Kidney epithelial cell (primary cell): ENCODE measurements at regions not wholly inside any gene's neighbourhood (a gene's known extent, or its start where the extent isn't known, plus 50 kb on each side); places are given as distances from the start of the nearest gene placed in this dataset.
"Not testable (repeated sequence)": the region's sequence is repeated elsewhere in the genome, so short reads cannot be mapped to it uniquely, and the experiment has no call there.

ENCODE experiments used
- DNase-seq: peaks from one replicate; pipeline ENCODE4 v3.0.0-alpha.2; 2010; ENCODE audit warnings: low read depth
- H3K27me3 ChIP-seq: 2 replicates; pipeline ENCODE4 v1.6.0; 2011; ENCODE audit warnings: low read length; ENCODE audit not compliant: control insufficient read depth, insufficient read depth
- H3K36me3 ChIP-seq: 2 replicates; pipeline ENCODE4 v1.5.1; 2011; ENCODE audit warnings: low read length; ENCODE audit not compliant: control insufficient read depth, insufficient read depth
- H3K4me3 ChIP-seq: 2 replicates; pipeline ENCODE4 v1.5.1; 2011; ENCODE audit warnings: low read depth, mild to moderate bottlenecking, control low read depth, low read length
- TF ChIP-seq, protein P1 (sequence below): IDR thresholded peaks from 2 replicates; pipeline ENCODE4 v1.5.1; 2011; ENCODE audit warnings: mild to moderate bottlenecking, moderate library complexity, low read length, control low read depth, inconsistent platforms; ENCODE audit not compliant: insufficient read depth, poor library complexity, severe bottlenecking

- no peak overlapping the region for H3K4me3 ChIP-seq
- TF ChIP-seq, protein P1, sequence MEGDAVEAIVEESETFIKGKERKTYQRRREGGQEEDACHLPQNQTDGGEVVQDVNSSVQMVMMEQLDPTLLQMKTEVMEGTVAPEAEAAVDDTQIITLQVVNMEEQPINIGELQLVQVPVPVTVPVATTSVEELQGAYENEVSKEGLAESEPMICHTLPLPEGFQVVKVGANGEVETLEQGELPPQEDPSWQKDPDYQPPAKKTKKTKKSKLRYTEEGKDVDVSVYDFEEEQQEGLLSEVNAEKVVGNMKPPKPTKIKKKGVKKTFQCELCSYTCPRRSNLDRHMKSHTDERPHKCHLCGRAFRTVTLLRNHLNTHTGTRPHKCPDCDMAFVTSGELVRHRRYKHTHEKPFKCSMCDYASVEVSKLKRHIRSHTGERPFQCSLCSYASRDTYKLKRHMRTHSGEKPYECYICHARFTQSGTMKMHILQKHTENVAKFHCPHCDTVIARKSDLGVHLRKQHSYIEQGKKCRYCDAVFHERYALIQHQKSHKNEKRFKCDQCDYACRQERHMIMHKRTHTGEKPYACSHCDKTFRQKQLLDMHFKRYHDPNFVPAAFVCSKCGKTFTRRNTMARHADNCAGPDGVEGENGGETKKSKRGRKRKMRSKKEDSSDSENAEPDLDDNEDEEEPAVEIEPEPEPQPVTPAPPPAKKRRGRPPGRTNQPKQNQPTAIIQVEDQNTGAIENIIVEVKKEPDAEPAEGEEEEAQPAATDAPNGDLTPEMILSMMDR = no peak
- no peak for DNase-seq
- no peaks in the 10 kb centered on the region for H3K36me3 ChIP-seq
- no peaks in the 10 kb centered on the region for H3K27me3 ChIP-seq
Observed at GRCh38 chrX:112473654-112474053, 206.1 kb downstream of the LHFPL1 start.

GRCh38 chrX:112470551-112470950 is 209.2 kb downstream of the LHFPL1 start:
- H3K36me3 ChIP-seq = no peaks in the 10 kb centered on the region
- no peaks in the 10 kb centered on the region for H3K27me3 ChIP-seq
- no peak overlapping the region for H3K4me3 ChIP-seq
- DNase-seq = no peak
- TF ChIP-seq, protein P1 = no peak

DNA sequence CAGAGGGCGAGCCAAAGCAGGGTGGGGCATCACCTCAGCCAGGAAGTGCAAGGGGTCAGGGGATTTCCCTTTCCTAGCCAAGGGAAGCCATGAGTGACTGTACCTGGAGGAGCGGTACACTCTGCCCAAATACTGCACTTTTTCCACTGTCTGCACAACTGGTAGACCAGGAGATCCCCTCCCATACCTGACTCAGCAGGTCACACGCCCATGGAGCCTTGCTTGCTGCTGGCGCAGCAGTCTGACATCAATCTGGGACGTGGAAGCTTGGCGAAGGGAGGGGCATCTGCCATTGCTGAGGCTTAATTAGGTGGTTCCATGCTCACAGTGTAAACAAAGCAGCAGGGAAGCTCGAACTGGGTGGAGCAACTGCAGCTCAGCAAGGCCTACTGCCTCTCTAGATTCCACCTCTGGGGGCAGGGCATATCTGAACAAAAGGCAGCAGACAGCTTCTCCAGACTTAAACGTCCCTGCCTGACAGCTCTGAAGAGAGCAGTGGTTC is 217.7 kb downstream of the LHFPL1 start:
- H3K4me3 ChIP-seq, H3K27me3 ChIP-seq, H3K36me3 ChIP-seq, DNase-seq: not testable (repeated sequence)

DNA sequence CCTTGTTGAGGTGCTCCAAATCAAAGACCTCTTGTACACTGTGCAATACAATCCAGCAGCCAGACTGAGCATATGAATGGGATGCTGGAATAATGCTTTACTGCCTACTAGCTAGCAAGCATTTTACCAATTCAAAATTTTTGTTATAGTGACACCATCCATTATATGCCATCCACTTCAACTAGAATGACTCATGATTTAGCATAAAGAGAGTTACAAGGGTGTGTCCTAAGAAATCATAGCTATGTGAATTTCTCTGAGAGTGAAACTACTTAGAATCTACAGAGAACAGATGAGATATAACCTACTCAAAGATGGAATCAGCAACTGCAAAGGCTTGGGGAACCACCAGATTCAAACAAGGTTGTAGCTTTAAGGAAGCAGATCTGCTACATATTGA is 221.9 kb downstream of the LHFPL1 start:
- no peaks in the 10 kb centered on the region for H3K36me3 ChIP-seq
- TF ChIP-seq, protein P1 = no peak
- no peaks in the 10 kb centered on the region for H3K27me3 ChIP-seq
- no peak overlapping the region for H3K4me3 ChIP-seq
- no peak for DNase-seq

DNA sequence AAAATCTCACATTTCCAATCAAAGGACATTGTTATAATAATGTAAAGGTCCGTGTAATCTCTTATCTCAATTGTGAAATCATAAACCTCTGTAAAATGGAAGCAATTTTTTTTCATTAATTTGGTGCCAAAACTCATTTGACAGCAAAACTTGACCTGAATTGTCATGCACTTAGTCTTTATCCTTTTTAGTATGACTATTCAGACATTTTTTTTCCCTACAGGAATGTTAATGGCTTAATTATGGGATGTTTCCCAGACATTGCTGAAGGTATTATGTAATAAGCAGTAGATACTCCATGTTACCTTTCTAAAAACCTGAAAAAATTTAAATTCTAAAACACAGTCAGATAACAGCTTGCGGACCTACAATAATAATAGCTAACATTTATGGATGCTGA is 228.9 kb downstream of the LHFPL1 start:
- no peaks in the 10 kb centered on the region for H3K27me3 ChIP-seq
- H3K4me3 ChIP-seq = no peak overlapping the region
- no peak for DNase-seq
- TF ChIP-seq, protein P1 = no peak
- H3K36me3 ChIP-seq = no peaks in the 10 kb centered on the region

- Histone ChIP-seq H3K27me3 (no peaks in the 10 kb centered on the region), H3K36me3 (no peaks in the 10 kb centered on the region), H3K4me3 (no peak overlapping the region)
- TF ChIP-seq, protein P1 = no peak
- DNase-seq = no peak
Observed at GRCh38 chrX:112440277-112440676, 239.5 kb downstream of the LHFPL1 start.
